Naive B cell (primary cell): ENCODE measurements at regions not wholly inside any gene's neighbourhood (a gene's known extent, or its start where the extent isn't known, plus 50 kb on each side); places are given as distances from the start of the nearest gene placed in this dataset.
A peak's percentile ranks its signal among the peaks of the same experiment; 100 is the strongest.

Source experiments
- ATAC-seq, 2 donors: fragments of 150-1000 bp; cut with Tn5 transposase; 2 replicates each; pipeline ENCODE4 v1.10.0; 2021; ENCODE audit warnings: low read depth in 2 of 2, mild to moderate bottlenecking in 2 of 2, moderate library complexity in 2 of 2
- DNase-seq: peaks from one replicate; pipeline ENCODE4 v3.0.0; 2022
- H3K27ac Mint-ChIP-seq, 6 donors: one replicate each; pipeline ENCODE4 v1.8.0; 2020 to 2022; ENCODE audit warnings: mild to moderate bottlenecking in 6 of 6, mixed read lengths in 6 of 6, moderate library complexity in 5 of 6, inconsistent platforms in 2 of 6
- H3K27me3 Mint-ChIP-seq, 3 donors: one replicate each; pipeline ENCODE4 v1.8.0; 2021 to 2022; ENCODE audit warnings: mixed read lengths in 3 of 3, mild to moderate bottlenecking in 1 of 3
- H3K36me3 Mint-ChIP-seq, 2 donors: one replicate each; pipeline ENCODE4 v1.8.0; 2020 to 2022; ENCODE audit warnings: mixed read lengths in 2 of 2, inconsistent platforms in 1 of 2, mild to moderate bottlenecking in 1 of 2
- H3K4me1 Mint-ChIP-seq, 3 donors: one replicate each; pipeline ENCODE4 v1.8.0; 2020 to 2022; ENCODE audit warnings: mixed read lengths in 3 of 3, inconsistent platforms in 1 of 3, mild to moderate bottlenecking in 1 of 3, moderate library complexity in 1 of 3
- H3K4me3 Mint-ChIP-seq, 8 donors: one replicate each; pipeline ENCODE4 v1.8.0; 2020 to 2022; ENCODE audit warnings: mild to moderate bottlenecking in 8 of 8, mixed read lengths in 8 of 8, moderate library complexity in 8 of 8, inconsistent platforms in 2 of 8
- H3K9me3 Mint-ChIP-seq, 7 donors: one replicate each; pipeline ENCODE4 v1.8.0; 2020 to 2022; ENCODE audit warnings: mixed read lengths in 7 of 7, mild to moderate bottlenecking in 5 of 7, inconsistent platforms in 2 of 7, moderate library complexity in 1 of 7

GRCh38 chr6:126245077-126245476, 94.8 kb upstream of the CENPW start:
- Mint-ChIP-seq H3K9me3 (peaks cover 0 to 17% (median 12%) of the 10 kb centered on the region in 7 donors), H3K36me3 (no peaks in the 10 kb centered on the region), H3K27me3 (no peaks in the 10 kb centered on the region), H3K4me3 (no peak overlapping the region), H3K4me1 (no peaks in the 10 kb centered on the region), H3K27ac (no peak overlapping the region)
- no peak for DNase-seq
- no peak for ATAC-seq

- DNase-seq: no peak
- Mint-ChIP-seq H3K27me3 (no peaks in the 10 kb centered on the region), H3K4me3 (no peak overlapping the region), H3K4me1 (no peaks in the 10 kb centered on the region), H3K9me3 (peaks cover 0 to 4% (median 1%) of the 10 kb centered on the region in 7 donors), H3K27ac (peak overlapping the region in 1 of 6 donors; percentile 33), H3K36me3 (no peaks in the 10 kb centered on the region)
- no peak for ATAC-seq
These were observed 87.8 kb upstream of the CENPW start for GRCh38 chr6:126252154-126252553.

- H3K9me3 Mint-ChIP-seq: peaks cover 0 to 8% (median 2%) of the 10 kb centered on the region in 7 donors
- H3K36me3 Mint-ChIP-seq: no peaks in the 10 kb centered on the region
- H3K4me3 Mint-ChIP-seq: no peak overlapping the region
- no peaks in the 10 kb centered on the region for H3K27me3 Mint-ChIP-seq
- DNase-seq: no peak
- no peaks in the 10 kb centered on the region for H3K4me1 Mint-ChIP-seq
- ATAC-seq: no peak
- peak overlapping the region in 1 of 6 donors; percentile 1 for H3K27ac Mint-ChIP-seq
These were observed 86.5 kb upstream of the CENPW start for GRCh38 chr6:126253431-126253830.

GRCh38 chr6:126258150-126258549, 81.8 kb upstream of the CENPW start:
- Mint-ChIP-seq H3K27me3 (no peaks in the 10 kb centered on the region), H3K9me3 (peaks cover 11 to 43% (median 35%) of the 10 kb centered on the region in 7 donors), H3K36me3 (peaks cover 16 to 19% of the 10 kb centered on the region in 2 donors), H3K27ac (no peak overlapping the region), H3K4me1 (no peaks in the 10 kb centered on the region), H3K4me3 (no peak overlapping the region)
- ATAC-seq (no peak), DNase-seq (no peak)

- peaks cover 11 to 42% (median 32%) of the 10 kb centered on the region in 7 donors for H3K9me3 Mint-ChIP-seq
- no peak overlapping the region for H3K27ac Mint-ChIP-seq
- no peak overlapping the region for H3K4me3 Mint-ChIP-seq
- no peaks in the 10 kb centered on the region for H3K27me3 Mint-ChIP-seq
- no peak for DNase-seq
- no peaks in the 10 kb centered on the region for H3K4me1 Mint-ChIP-seq
- no peak for ATAC-seq
- H3K36me3 Mint-ChIP-seq: peaks cover 16 to 21% of the 10 kb centered on the region in 2 donors
These were observed 78.0 kb upstream of the CENPW start for GRCh38 chr6:126261792-126262421.

GRCh38 chr6:126264265-126264664, 75.7 kb upstream of the CENPW start:
- H3K27ac Mint-ChIP-seq: no peak overlapping the region
- H3K9me3 Mint-ChIP-seq: peaks cover 11 to 33% (median 28%) of the 10 kb centered on the region in 7 donors
- no peak for ATAC-seq

GRCh38 chr6:126266664-126267063, 73.3 kb upstream of the CENPW start:
- no peak for DNase-seq
- ATAC-seq: no peak
- Mint-ChIP-seq H3K4me1 (no peaks in the 10 kb centered on the region), H3K36me3 (peaks cover 4 to 13% of the 10 kb centered on the region in 2 donors), H3K9me3 (peaks cover under 1 to 12% (median 9%) of the 10 kb centered on the region in 7 donors), H3K27me3 (no peaks in the 10 kb centered on the region), H3K27ac (no peak overlapping the region), H3K4me3 (no peak overlapping the region)

More at GRCh38 chr6:126264265-126264664, 75.7 kb upstream of the CENPW start:
- no peaks in the 10 kb centered on the region for H3K4me1 Mint-ChIP-seq
- no peak for DNase-seq
- H3K27me3 Mint-ChIP-seq: no peaks in the 10 kb centered on the region
- H3K4me3 Mint-ChIP-seq: no peak overlapping the region
- peaks cover 16 to 27% of the 10 kb centered on the region in 2 donors for H3K36me3 Mint-ChIP-seq

- H3K4me3 Mint-ChIP-seq: no peak overlapping the region
- no peak overlapping the region for H3K27ac Mint-ChIP-seq
- ATAC-seq: no peak
- peaks cover 0 to 12% of the 10 kb centered on the region in 2 donors for H3K36me3 Mint-ChIP-seq
- no peaks in the 10 kb centered on the region for H3K27me3 Mint-ChIP-seq
- no peaks in the 10 kb centered on the region for H3K4me1 Mint-ChIP-seq
- peaks cover 0 to 5% (median 0%) of the 10 kb centered on the region in 7 donors for H3K9me3 Mint-ChIP-seq
- DNase-seq: no peak
These were observed 72.3 kb upstream of the CENPW start for GRCh38 chr6:126267626-126268025.

- no peak overlapping the region for H3K27ac Mint-ChIP-seq
- H3K4me1 Mint-ChIP-seq: no peaks in the 10 kb centered on the region
- DNase-seq (no peak), ATAC-seq (no peak)
- no peak overlapping the region for H3K4me3 Mint-ChIP-seq
- peaks cover 0 to 8% of the 10 kb centered on the region in 2 donors for H3K36me3 Mint-ChIP-seq
- H3K9me3 Mint-ChIP-seq: peaks cover 0 to 2% (median 0%) of the 10 kb centered on the region in 7 donors
- H3K27me3 Mint-ChIP-seq: no peaks in the 10 kb centered on the region
These were observed 71.8 kb upstream of the CENPW start for GRCh38 chr6:126268092-126268491.

- Mint-ChIP-seq H3K9me3 (peaks cover 0 to 10% (median 0%) of the 10 kb centered on the region in 7 donors), H3K4me1 (no peaks in the 10 kb centered on the region), H3K36me3 (no peaks in the 10 kb centered on the region), H3K27ac (no peak overlapping the region), H3K4me3 (no peak overlapping the region), H3K27me3 (no peaks in the 10 kb centered on the region)
- no peak for ATAC-seq
- no peak for DNase-seq
These were observed 59.6 kb upstream of the CENPW start for GRCh38 chr6:126280287-126280686.

GRCh38 chr6:126285871-126286365, 54.0 kb upstream of the CENPW start:
- ATAC-seq (no peak), DNase-seq (no peak)
- Mint-ChIP-seq H3K9me3 (peaks cover 0 to 10% (median 0%) of the 10 kb centered on the region in 7 donors), H3K4me1 (no peaks in the 10 kb centered on the region), H3K4me3 (no peak overlapping the region), H3K27me3 (no peaks in the 10 kb centered on the region), H3K36me3 (no peaks in the 10 kb centered on the region), H3K27ac (no peak overlapping the region)
